Stimulated activated CD8-positive, alpha-beta memory T cell treated with anti-CD3 and anti-CD28 coated beads, Interleukin-2, amount 100 ng/mL, for 48 hours (primary cell): ENCODE measurements at regions not wholly inside any gene's neighbourhood (a gene's known extent, or its start where the extent isn't known, plus 50 kb on each side); places are given as distances from the start of the nearest gene placed in this dataset.
A peak's percentile ranks its signal among the peaks of the same experiment; 100 is the strongest.
"Not testable (repeated sequence)": the region's sequence is repeated elsewhere in the genome, so short reads cannot be mapped to it uniquely, and the experiment has no call there.

Experiments
- DNase-seq, 2 donors: peaks; one replicate each; pipeline ENCODE4 v3.0.0-alpha.2; 2020; ENCODE audit warnings: low read depth in 2 of 2

- DNase-seq, result no peak
These were observed 166.0 kb downstream of the VEGFA start for GRCh38 chr6:43935921-43936439.

- DNase-seq, result no peak
These were observed 165.0 kb downstream of the VEGFA start for GRCh38 chr6:43934803-43935602.

- DNase-seq, result no peak
These were observed 164.3 kb downstream of the VEGFA start for GRCh38 chr6:43934183-43934802.

GRCh38 chr6:43933148-43933885 is 163.3 kb downstream of the VEGFA start:
- no peak for DNase-seq

GRCh38 chr6:43932259-43933147 is 162.5 kb downstream of the VEGFA start:
- DNase-seq, result no peak

- no peak for DNase-seq
These were observed 161.2 kb downstream of the VEGFA start for GRCh38 chr6:43931201-43931600.

GRCh38 chr6:43930440-43931154 is 160.6 kb downstream of the VEGFA start:
- no peak for DNase-seq

- no peak for DNase-seq
These were observed 159.5 kb downstream of the VEGFA start for GRCh38 chr6:43929511-43929910.

- no peak for DNase-seq
These were observed 157.7 kb downstream of the VEGFA start for GRCh38 chr6:43927532-43928210.

GRCh38 chr6:43926634-43927531 is 156.9 kb downstream of the VEGFA start:
- DNase-seq, result no peak

GRCh38 chr6:43925636-43926139 is 155.7 kb downstream of the VEGFA start:
- DNase-seq, result not testable (repeated sequence)

- peak; percentile 54 to 56 for DNase-seq
These were observed 154.3 kb downstream of the VEGFA start for GRCh38 chr6:43924222-43924702.

GRCh38 chr6:43923376-43924221 is 153.6 kb downstream of the VEGFA start:
- no peak for DNase-seq

- no peak for DNase-seq
These were observed 152.7 kb downstream of the VEGFA start for GRCh38 chr6:43922426-43923375.

- DNase-seq, result no peak
These were observed 151.8 kb downstream of the VEGFA start for GRCh38 chr6:43921548-43922425.

- no peak for DNase-seq
These were observed 151.0 kb downstream of the VEGFA start for GRCh38 chr6:43921039-43921438.
